ENCODE measurements at regions not wholly inside any gene's neighbourhood (a gene's known extent, or its start where the extent isn't known, plus 50 kb on each side); places are given as distances from the start of the nearest gene placed in this dataset.

- TF ChIP-seq POLR2AphosphoS5 (IDR thresholded peaks at IDR 0.05; ENCODE audit: low read depth, low read length) (no peak), ELF1 (IDR thresholded peaks at IDR 0.05; ENCODE audit: borderline replicate concordance, low read depth) (no peak), SRF (IDR thresholded peaks at IDR 0.05; ENCODE audit: low read depth) (no peak), RAD21 (IDR thresholded peaks at IDR 0.05; ENCODE audit: low read depth) (no peak), POLR2A (IDR thresholded peaks at IDR 0.05; ENCODE audit: borderline replicate concordance, extremely low read depth, insufficient read depth, insufficient read length) (no peak), SIN3A (IDR thresholded peaks at IDR 0.05; ENCODE audit: low read depth) (no peak), YY1 (IDR thresholded peaks at IDR 0.05; ENCODE audit: extremely low read depth, insufficient replicate concordance, low read depth, low read length) (no peak)
- TF ChIP-seq, protein P1, sequence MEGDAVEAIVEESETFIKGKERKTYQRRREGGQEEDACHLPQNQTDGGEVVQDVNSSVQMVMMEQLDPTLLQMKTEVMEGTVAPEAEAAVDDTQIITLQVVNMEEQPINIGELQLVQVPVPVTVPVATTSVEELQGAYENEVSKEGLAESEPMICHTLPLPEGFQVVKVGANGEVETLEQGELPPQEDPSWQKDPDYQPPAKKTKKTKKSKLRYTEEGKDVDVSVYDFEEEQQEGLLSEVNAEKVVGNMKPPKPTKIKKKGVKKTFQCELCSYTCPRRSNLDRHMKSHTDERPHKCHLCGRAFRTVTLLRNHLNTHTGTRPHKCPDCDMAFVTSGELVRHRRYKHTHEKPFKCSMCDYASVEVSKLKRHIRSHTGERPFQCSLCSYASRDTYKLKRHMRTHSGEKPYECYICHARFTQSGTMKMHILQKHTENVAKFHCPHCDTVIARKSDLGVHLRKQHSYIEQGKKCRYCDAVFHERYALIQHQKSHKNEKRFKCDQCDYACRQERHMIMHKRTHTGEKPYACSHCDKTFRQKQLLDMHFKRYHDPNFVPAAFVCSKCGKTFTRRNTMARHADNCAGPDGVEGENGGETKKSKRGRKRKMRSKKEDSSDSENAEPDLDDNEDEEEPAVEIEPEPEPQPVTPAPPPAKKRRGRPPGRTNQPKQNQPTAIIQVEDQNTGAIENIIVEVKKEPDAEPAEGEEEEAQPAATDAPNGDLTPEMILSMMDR (IDR thresholded peaks at IDR 0.05 in 2 of 3, conservative IDR thresholded peaks at IDR 0.05 in 1 of 3; ENCODE audit: borderline replicate concordance in 1 of 3, insufficient read depth in 1 of 3, low read depth in 2 of 3, low read length in 2 of 3), result no peak
- TF ChIP-seq, protein P2, sequence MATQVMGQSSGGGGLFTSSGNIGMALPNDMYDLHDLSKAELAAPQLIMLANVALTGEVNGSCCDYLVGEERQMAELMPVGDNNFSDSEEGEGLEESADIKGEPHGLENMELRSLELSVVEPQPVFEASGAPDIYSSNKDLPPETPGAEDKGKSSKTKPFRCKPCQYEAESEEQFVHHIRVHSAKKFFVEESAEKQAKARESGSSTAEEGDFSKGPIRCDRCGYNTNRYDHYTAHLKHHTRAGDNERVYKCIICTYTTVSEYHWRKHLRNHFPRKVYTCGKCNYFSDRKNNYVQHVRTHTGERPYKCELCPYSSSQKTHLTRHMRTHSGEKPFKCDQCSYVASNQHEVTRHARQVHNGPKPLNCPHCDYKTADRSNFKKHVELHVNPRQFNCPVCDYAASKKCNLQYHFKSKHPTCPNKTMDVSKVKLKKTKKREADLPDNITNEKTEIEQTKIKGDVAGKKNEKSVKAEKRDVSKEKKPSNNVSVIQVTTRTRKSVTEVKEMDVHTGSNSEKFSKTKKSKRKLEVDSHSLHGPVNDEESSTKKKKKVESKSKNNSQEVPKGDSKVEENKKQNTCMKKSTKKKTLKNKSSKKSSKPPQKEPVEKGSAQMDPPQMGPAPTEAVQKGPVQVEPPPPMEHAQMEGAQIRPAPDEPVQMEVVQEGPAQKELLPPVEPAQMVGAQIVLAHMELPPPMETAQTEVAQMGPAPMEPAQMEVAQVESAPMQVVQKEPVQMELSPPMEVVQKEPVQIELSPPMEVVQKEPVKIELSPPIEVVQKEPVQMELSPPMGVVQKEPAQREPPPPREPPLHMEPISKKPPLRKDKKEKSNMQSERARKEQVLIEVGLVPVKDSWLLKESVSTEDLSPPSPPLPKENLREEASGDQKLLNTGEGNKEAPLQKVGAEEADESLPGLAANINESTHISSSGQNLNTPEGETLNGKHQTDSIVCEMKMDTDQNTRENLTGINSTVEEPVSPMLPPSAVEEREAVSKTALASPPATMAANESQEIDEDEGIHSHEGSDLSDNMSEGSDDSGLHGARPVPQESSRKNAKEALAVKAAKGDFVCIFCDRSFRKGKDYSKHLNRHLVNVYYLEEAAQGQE (IDR thresholded peaks at IDR 0.05; ENCODE audit: low read depth), result no peak
- TF ChIP-seq, protein P3, sequence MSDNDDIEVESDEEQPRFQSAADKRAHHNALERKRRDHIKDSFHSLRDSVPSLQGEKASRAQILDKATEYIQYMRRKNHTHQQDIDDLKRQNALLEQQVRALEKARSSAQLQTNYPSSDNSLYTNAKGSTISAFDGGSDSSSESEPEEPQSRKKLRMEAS (IDR thresholded peaks at IDR 0.05), result no peak
These were observed 110.2 kb downstream of the PCSK1 start for GRCh38 chr5:96322865-96323264.

Measured in HCT116 (cell line).